WTC11 (cell line): ENCODE measurements at regions not wholly inside any gene's neighbourhood (a gene's known extent, or its start where the extent isn't known, plus 50 kb on each side); places are given as distances from the start of the nearest gene placed in this dataset.
A peak's percentile ranks its signal among the peaks of the same experiment; 100 is the strongest.

ENCODE experiments used
- ATAC-seq: fragments of 200-7000 bp; cut with Tn5 transposase; 2 replicates; pipeline ENCODE4 v1.10.0; 2021; ENCODE audit warnings: mild to moderate bottlenecking, moderate library complexity
- CTCF ChIA-PET: fragments of 300-600 bp; sonication (Branson Sonifier 250); formaldehyde crosslinking; loops from one replicate; lab custom pipeline; 2021; ENCODE audit warnings: antibody characterized with exemption; lab: Charles Lee
- POLR2A ChIA-PET: fragments of 350-600 bp; sonication (Branson Sonifier 250); formaldehyde crosslinking; loops from one replicate; lab custom pipeline; 2021; ENCODE audit warnings: antibody characterized with exemption; lab: Charles Lee
- DNase-seq: peaks from one replicate; pipeline ENCODE4 v3.0.0; 2021; ENCODE audit warnings: low spot score
- H3K27ac Mint-ChIP-seq: 2 replicates; pipeline ENCODE4 v1.8.0; 2021; ENCODE audit warnings: mixed read lengths
- H3K27me3 Mint-ChIP-seq: 2 replicates; pipeline ENCODE4 v1.8.0; 2021; ENCODE audit warnings: low read depth, mild to moderate bottlenecking, moderate library complexity, mixed read lengths
- H3K36me3 Mint-ChIP-seq: 2 replicates; pipeline ENCODE4 v1.8.0; 2021; ENCODE audit warnings: mixed read lengths
- H3K4me1 Mint-ChIP-seq: 2 replicates; pipeline ENCODE4 v1.8.0; 2022; ENCODE audit warnings: mixed read lengths
- H3K4me3 Mint-ChIP-seq: 2 replicates; pipeline ENCODE4 v1.8.0; 2021; ENCODE audit warnings: mild to moderate bottlenecking, moderate library complexity, mixed read lengths
- H3K9me3 Mint-ChIP-seq: 2 replicates; pipeline ENCODE4 v1.8.0; 2021; ENCODE audit warnings: mixed read lengths
- AFF4 ChIP-seq: sonication (generic); formaldehyde crosslinking; IDR thresholded peaks from 2 replicates; pipeline ENCODE4 v1.8.1; 2023; ENCODE audit warnings: mild to moderate bottlenecking, missing genetic modification reagents, borderline replicate concordance
- ATF2 ChIP-seq: sonication (generic); formaldehyde crosslinking; IDR thresholded peaks from 2 replicates; pipeline ENCODE4 v1.8.1; 2022; ENCODE audit warnings: low read depth, missing genetic modification reagents, borderline replicate concordance
- E2F4 ChIP-seq: sonication (generic); formaldehyde crosslinking; IDR thresholded peaks from 2 replicates; pipeline ENCODE4 v1.8.1; 2022; ENCODE audit warnings: low read depth, mild to moderate bottlenecking, moderate library complexity, missing genetic modification reagents, borderline replicate concordance
- E2F5 ChIP-seq: sonication (generic); formaldehyde crosslinking; IDR thresholded peaks from 2 replicates; pipeline ENCODE4 v1.8.1; 2022; ENCODE audit warnings: mild to moderate bottlenecking, moderate library complexity, missing genetic modification reagents
- EMX1 ChIP-seq: fragments of 250-450 bp; sonication (Bioruptor Pico); IDR thresholded peaks from 2 replicates; pipeline ENCODE4 v1.8.0; 2021; ENCODE audit warnings: mild to moderate bottlenecking
- FOXJ3 ChIP-seq: sonication (generic); formaldehyde crosslinking; IDR thresholded peaks from 2 replicates; pipeline ENCODE4 v1.9.0; 2021; ENCODE audit warnings: missing genetic modification reagents, mild to moderate bottlenecking, borderline replicate concordance
- GRHL2 ChIP-seq: fragments of 250-450 bp; sonication (Bioruptor Pico); IDR thresholded peaks from 2 replicates; pipeline ENCODE4 v1.8.0; 2022; ENCODE audit warnings: mild to moderate bottlenecking, moderate library complexity; ENCODE audit not compliant: insufficient replicate concordance, severe bottlenecking
- MLX ChIP-seq: sonication (generic); formaldehyde crosslinking; IDR thresholded peaks from 2 replicates; pipeline ENCODE4 v1.8.1; 2023; ENCODE audit warnings: mild to moderate bottlenecking, missing genetic modification reagents, moderate library complexity
- TCF7 ChIP-seq: sonication (generic); formaldehyde crosslinking; IDR thresholded peaks from 2 replicates; pipeline ENCODE4 v1.8.0; 2022; ENCODE audit warnings: mild to moderate bottlenecking, low read depth, missing genetic modification reagents, moderate library complexity
- ZMAT4 ChIP-seq: fragments of 250-450 bp; sonication (Bioruptor Pico); IDR thresholded peaks from 2 replicates; pipeline ENCODE4 v1.9.0; 2021; ENCODE audit warnings: mild to moderate bottlenecking
- ZNF121 ChIP-seq: sonication (generic); formaldehyde crosslinking; IDR thresholded peaks from 2 replicates; pipeline ENCODE4 v1.8.0; 2023; ENCODE audit warnings: missing genetic modification reagents
- ZNF138 ChIP-seq: sonication (generic); formaldehyde crosslinking; conservative IDR thresholded peaks from 2 replicates; pipeline ENCODE4 v1.8.1; 2022; ENCODE audit warnings: mild to moderate bottlenecking, moderate library complexity, missing genetic modification reagents
- ZNF219 ChIP-seq: sonication (generic); formaldehyde crosslinking; IDR thresholded peaks from 2 replicates; pipeline ENCODE4 v1.8.0; 2023; ENCODE audit warnings: missing genetic modification reagents, mild to moderate bottlenecking, borderline replicate concordance
- ZNF232 ChIP-seq: sonication (generic); formaldehyde crosslinking; IDR thresholded peaks from 2 replicates; pipeline ENCODE4 v1.8.0; 2022; ENCODE audit warnings: mild to moderate bottlenecking, missing genetic modification reagents
- ZNF396 ChIP-seq: fragments of 250-450 bp; sonication (Bioruptor Pico); IDR thresholded peaks from 2 replicates; pipeline ENCODE4 v1.8.0; 2021; ENCODE audit warnings: mild to moderate bottlenecking, moderate library complexity, borderline replicate concordance

GRCh38 chr7:115357703-115357999, 435.8 kb downstream of the MDFIC start (continued):
- TF ChIP-seq ZMAT4, result no peak
- no peak for TF ChIP-seq ATF2 (CRISPR knock-in tag)
- no peak for TF ChIP-seq ZNF121 (CRISPR knock-in tag)

GRCh38 chr7:115356999-115357702, 435.3 kb downstream of the MDFIC start:
- no peak for ATAC-seq
- H3K4me3 Mint-ChIP-seq, result no peak overlapping the region
- no peaks in the 10 kb centered on the region for H3K4me1 Mint-ChIP-seq
- no peak for TF ChIP-seq FOXJ3 (CRISPR knock-in tag)
- no peak for TF ChIP-seq EMX1 (CRISPR knock-in tag)
- TF ChIP-seq E2F5, result no peak
- no peak for TF ChIP-seq MLX (CRISPR knock-in tag)
- TF ChIP-seq ZNF232, result no peak
- POLR2A ChIA-PET, result no interaction called here
- no peaks in the 10 kb centered on the region for H3K9me3 Mint-ChIP-seq
- no peak for DNase-seq
- H3K27ac Mint-ChIP-seq, result no peak overlapping the region
- CTCF ChIA-PET, result no interaction called here
- no peaks in the 10 kb centered on the region for H3K36me3 Mint-ChIP-seq
- H3K27me3 Mint-ChIP-seq, result no peaks in the 10 kb centered on the region

GRCh38 chr7:115356139-115356746, 434.3 kb downstream of the MDFIC start:
- CTCF ChIA-PET, result no interaction called here
- H3K9me3 Mint-ChIP-seq, result no peaks in the 10 kb centered on the region
- no peak overlapping the region for H3K27ac Mint-ChIP-seq
- no peak for DNase-seq
- no peaks in the 10 kb centered on the region for H3K36me3 Mint-ChIP-seq
- no peaks in the 10 kb centered on the region for H3K27me3 Mint-ChIP-seq
- no peak overlapping the region for H3K4me3 Mint-ChIP-seq
- ATAC-seq, result peak; percentile 65
- POLR2A ChIA-PET, result no interaction called here
- TF ChIP-seq GRHL2 (no peak), E2F4 (CRISPR knock-in tag) (no peak), ZNF219 (no peak), AFF4 (no peak), TCF7 (CRISPR knock-in tag) (no peak), ZNF396 (no peak), ZNF138 (CRISPR knock-in tag) (no peak), ZNF121 (CRISPR knock-in tag) (no peak)
- no peaks in the 10 kb centered on the region for H3K4me1 Mint-ChIP-seq
